HG03196 (cell line): ENCODE measurements at regions not wholly inside any gene's neighbourhood (a gene's known extent, or its start where the extent isn't known, plus 50 kb on each side); places are given as distances from the start of the nearest gene placed in this dataset.
"Not testable (repeated sequence)": the region's sequence is repeated elsewhere in the genome, so short reads cannot be mapped to it uniquely, and the experiment has no call there.

Source experiments
- ATAC-seq: cut with Tn5 transposase; IDR thresholded peaks from one replicate; pipeline ENCODE4 v1.9.1; 2021; ENCODE audit not compliant: unreplicated experiment

- no peak for ATAC-seq
These were observed 51.9 kb upstream of the NMUR2 start for GRCh38 chr5:152456815-152457443.

- peak; percentile 92 for ATAC-seq
These were observed 57.1 kb upstream of the NMUR2 start for GRCh38 chr5:152462021-152462721.

- no peak for ATAC-seq
These were observed 59.0 kb upstream of the NMUR2 start for GRCh38 chr5:152464048-152464447.

- ATAC-seq: no peak
These were observed 60.1 kb upstream of the NMUR2 start for GRCh38 chr5:152465140-152465539.

GRCh38 chr5:152466085-152466745 is 61.1 kb upstream of the NMUR2 start:
- ATAC-seq: no peak

GRCh38 chr5:152470167-152470566 is 65.1 kb upstream of the NMUR2 start:
- ATAC-seq: no peak

GRCh38 chr5:152472083-152472482 is 67.0 kb upstream of the NMUR2 start:
- ATAC-seq: no peak

- ATAC-seq: no peak
These were observed 69.9 kb upstream of the NMUR2 start for GRCh38 chr5:152474961-152475360.

GRCh38 chr5:152477536-152477935 is 72.5 kb upstream of the NMUR2 start:
- ATAC-seq: no peak

- ATAC-seq: not testable (repeated sequence)
These were observed 74.8 kb upstream of the NMUR2 start for GRCh38 chr5:152479866-152480265.

GRCh38 chr5:152480677-152481076 is 75.6 kb upstream of the NMUR2 start:
- not testable (repeated sequence) for ATAC-seq

- ATAC-seq: no peak
These were observed 82.1 kb upstream of the NMUR2 start for GRCh38 chr5:152487130-152487529.

GRCh38 chr5:152488869-152489268 is 83.8 kb upstream of the NMUR2 start:
- ATAC-seq: no peak

- ATAC-seq: no peak
These were observed 94.9 kb upstream of the NMUR2 start for GRCh38 chr5:152499814-152500535.

- no peak for ATAC-seq
These were observed 96.2 kb upstream of the NMUR2 start for GRCh38 chr5:152501294-152501693.

- no peak for ATAC-seq
These were observed 98.1 kb upstream of the NMUR2 start for GRCh38 chr5:152503206-152503605.

GRCh38 chr5:152505442-152506042 is 100.5 kb upstream of the NMUR2 start:
- peak; percentile 80 for ATAC-seq

- no peak for ATAC-seq
These were observed 106.0 kb upstream of the NMUR2 start for GRCh38 chr5:152511120-152511519.

GRCh38 chr5:152511531-152512132 is 106.6 kb upstream of the NMUR2 start:
- no peak for ATAC-seq

GRCh38 chr5:152514827-152515397 is 109.8 kb upstream of the NMUR2 start:
- ATAC-seq: no peak
